K562 (cell line): ENCODE measurements at regions not wholly inside any gene's neighbourhood (a gene's known extent, or its start where the extent isn't known, plus 50 kb on each side); places are given as distances from the start of the nearest gene placed in this dataset.

Source experiments
- BRF2 ChIP-seq: IDR thresholded peaks from 3 replicates; pipeline ENCODE4 v1.6.1; 2011; ENCODE audit warnings: borderline replicate concordance, mild to moderate bottlenecking; ENCODE audit not compliant: insufficient read length, insufficient read depth
- E2F8 ChIP-seq: fragments of 450-650 bp; IDR thresholded peaks from 2 replicates; pipeline ENCODE4 v1.7.1; 2018; ENCODE audit warnings: mild to moderate bottlenecking, low read depth; ENCODE audit not compliant: partially characterized antibody
- FOXA3 ChIP-seq, 2 experiments: fragments of 450-650 bp in 1 of 2; sonication (generic) in 1 of 2; formaldehyde crosslinking; IDR thresholded peaks in 1 of 2; conservative IDR thresholded peaks in 1 of 2; 2 replicates each; pipeline versions ENCODE4 v1.4.0 to v1.8.0; 2020 to 2022; ENCODE audit warnings: mild to moderate bottlenecking in 2 of 2, missing genetic modification reagents in 1 of 2
- NR2F6 ChIP-seq: fragments of 450-650 bp; formaldehyde crosslinking; IDR thresholded peaks from 2 replicates; pipeline ENCODE4 v1.4.0; 2020; ENCODE audit warnings: mild to moderate bottlenecking
- RNF219 ChIP-seq: fragments of 250-450 bp; sonication (Bioruptor Pico); IDR thresholded peaks from 2 replicates; pipeline ENCODE4 v1.5.0; 2022; ENCODE audit warnings: mild to moderate bottlenecking
- TFE3 ChIP-seq: fragments of 450-650 bp; formaldehyde crosslinking; IDR thresholded peaks from 2 replicates; pipeline ENCODE4 v1.4.0; 2020; ENCODE audit warnings: mild to moderate bottlenecking, mixed read lengths
- ZBTB8A ChIP-seq: fragments of 450-650 bp; IDR thresholded peaks from 2 replicates; pipeline ENCODE4 v1.6.1; 2018; ENCODE audit warnings: mild to moderate bottlenecking, moderate library complexity; ENCODE audit not compliant: partially characterized antibody
- TF ChIP-seq, protein P1 (sequence below): sonication (generic); formaldehyde crosslinking; IDR thresholded peaks from 2 replicates; pipeline ENCODE4 v1.8.0; 2022; ENCODE audit warnings: mild to moderate bottlenecking, missing genetic modification reagents

- TF ChIP-seq FOXA3 (CRISPR knock-in tag; conservative IDR thresholded peaks at IDR 0.05 in 1 of 2, IDR thresholded peaks at IDR 0.05 in 1 of 2), result no peak
- no peak for TF ChIP-seq RNF219
- no peak for TF ChIP-seq ZBTB8A
- TF ChIP-seq BRF2, result no peak
- TF ChIP-seq E2F8, result no peak
- TF ChIP-seq, protein P1, sequence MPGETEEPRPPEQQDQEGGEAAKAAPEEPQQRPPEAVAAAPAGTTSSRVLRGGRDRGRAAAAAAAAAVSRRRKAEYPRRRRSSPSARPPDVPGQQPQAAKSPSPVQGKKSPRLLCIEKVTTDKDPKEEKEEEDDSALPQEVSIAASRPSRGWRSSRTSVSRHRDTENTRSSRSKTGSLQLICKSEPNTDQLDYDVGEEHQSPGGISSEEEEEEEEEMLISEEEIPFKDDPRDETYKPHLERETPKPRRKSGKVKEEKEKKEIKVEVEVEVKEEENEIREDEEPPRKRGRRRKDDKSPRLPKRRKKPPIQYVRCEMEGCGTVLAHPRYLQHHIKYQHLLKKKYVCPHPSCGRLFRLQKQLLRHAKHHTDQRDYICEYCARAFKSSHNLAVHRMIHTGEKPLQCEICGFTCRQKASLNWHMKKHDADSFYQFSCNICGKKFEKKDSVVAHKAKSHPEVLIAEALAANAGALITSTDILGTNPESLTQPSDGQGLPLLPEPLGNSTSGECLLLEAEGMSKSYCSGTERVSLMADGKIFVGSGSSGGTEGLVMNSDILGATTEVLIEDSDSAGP (CRISPR knock-in tag), result no peak
- TF ChIP-seq TFE3, result no peak
- no peak for TF ChIP-seq NR2F6
Measured at GRCh38 chr20:61056627-61057442, 195.2 kb upstream of the CDH4 start (continued).
